VCaP (cell line): ENCODE measurements at regions not wholly inside any gene's neighbourhood (a gene's known extent, or its start where the extent isn't known, plus 50 kb on each side); places are given as distances from the start of the nearest gene placed in this dataset.

Source experiments
- H3K27ac ChIP-seq: fragments of 450-650 bp; 2 replicates; pipeline ENCODE4 v1.5.1; 2017
- CTCF ChIP-seq: fragments of 450-650 bp; conservative IDR thresholded peaks from 2 replicates; pipeline ENCODE4 v1.5.1; 2017; ENCODE audit warnings: mild to moderate bottlenecking, moderate library complexity

- H3K27ac ChIP-seq: no peak overlapping the region
- TF ChIP-seq CTCF: no peak
Measured at GRCh38 chr15:98276018-98276417, 315.5 kb downstream of the ARRDC4 start.

- no peak overlapping the region for H3K27ac ChIP-seq
- TF ChIP-seq CTCF: no peak
Measured at GRCh38 chr15:98277602-98278001, 317.1 kb downstream of the ARRDC4 start.

- no peak overlapping the region for H3K27ac ChIP-seq
- TF ChIP-seq CTCF: no peak
Measured at GRCh38 chr15:98280284-98280975, 319.9 kb downstream of the ARRDC4 start.

GRCh38 chr15:98281130-98281529 is 320.6 kb downstream of the ARRDC4 start:
- no peak overlapping the region for H3K27ac ChIP-seq
- TF ChIP-seq CTCF: no peak

GRCh38 chr15:98282656-98283332 is 322.3 kb downstream of the ARRDC4 start:
- H3K27ac ChIP-seq: no peak overlapping the region
- no peak for TF ChIP-seq CTCF

GRCh38 chr15:98286200-98286599 is 325.7 kb downstream of the ARRDC4 start:
- no peak overlapping the region for H3K27ac ChIP-seq
- TF ChIP-seq CTCF: no peak

- H3K27ac ChIP-seq: no peak overlapping the region
- TF ChIP-seq CTCF: no peak
Measured at GRCh38 chr15:98286831-98287230, 326.3 kb downstream of the ARRDC4 start.
